DND-41 (cell line): ENCODE measurements at regions not wholly inside any gene's neighbourhood (a gene's known extent, or its start where the extent isn't known, plus 50 kb on each side); places are given as distances from the start of the nearest gene placed in this dataset.

Experiments
- EZH2 ChIP-seq: IDR thresholded peaks from 3 replicates; pipeline ENCODE4 v1.6.1; 2012; ENCODE audit warnings: borderline replicate concordance, low read depth, mild to moderate bottlenecking, moderate library complexity, low read length, inconsistent platforms; ENCODE audit not compliant: severe bottlenecking
- TF ChIP-seq, protein P1 (sequence below): IDR thresholded peaks from 2 replicates; pipeline ENCODE4 v1.5.1; 2012; ENCODE audit warnings: borderline replicate concordance, low read length, moderate library complexity, mild to moderate bottlenecking; ENCODE audit not compliant: poor library complexity, severe bottlenecking; ENCODE audit errors: extremely low read depth

GRCh38 chr6:119848696-119849095 lies 499.1 kb upstream of the MAN1A1 start:
- TF ChIP-seq, protein P1, sequence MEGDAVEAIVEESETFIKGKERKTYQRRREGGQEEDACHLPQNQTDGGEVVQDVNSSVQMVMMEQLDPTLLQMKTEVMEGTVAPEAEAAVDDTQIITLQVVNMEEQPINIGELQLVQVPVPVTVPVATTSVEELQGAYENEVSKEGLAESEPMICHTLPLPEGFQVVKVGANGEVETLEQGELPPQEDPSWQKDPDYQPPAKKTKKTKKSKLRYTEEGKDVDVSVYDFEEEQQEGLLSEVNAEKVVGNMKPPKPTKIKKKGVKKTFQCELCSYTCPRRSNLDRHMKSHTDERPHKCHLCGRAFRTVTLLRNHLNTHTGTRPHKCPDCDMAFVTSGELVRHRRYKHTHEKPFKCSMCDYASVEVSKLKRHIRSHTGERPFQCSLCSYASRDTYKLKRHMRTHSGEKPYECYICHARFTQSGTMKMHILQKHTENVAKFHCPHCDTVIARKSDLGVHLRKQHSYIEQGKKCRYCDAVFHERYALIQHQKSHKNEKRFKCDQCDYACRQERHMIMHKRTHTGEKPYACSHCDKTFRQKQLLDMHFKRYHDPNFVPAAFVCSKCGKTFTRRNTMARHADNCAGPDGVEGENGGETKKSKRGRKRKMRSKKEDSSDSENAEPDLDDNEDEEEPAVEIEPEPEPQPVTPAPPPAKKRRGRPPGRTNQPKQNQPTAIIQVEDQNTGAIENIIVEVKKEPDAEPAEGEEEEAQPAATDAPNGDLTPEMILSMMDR: no peak
- TF ChIP-seq EZH2: no peak
